GM18520 (cell line): ENCODE measurements at regions not wholly inside any gene's neighbourhood (a gene's known extent, or its start where the extent isn't known, plus 50 kb on each side); places are given as distances from the start of the nearest gene placed in this dataset.
"Not testable (repeated sequence)": the region's sequence is repeated elsewhere in the genome, so short reads cannot be mapped to it uniquely, and the experiment has no call there.

ENCODE experiments used
- ATAC-seq: cut with Tn5 transposase; IDR thresholded peaks from one replicate; pipeline ENCODE4 v1.9.1; 2021; ENCODE audit not compliant: unreplicated experiment

GRCh38 chr12:74328623-74329022 lies 209.0 kb upstream of the ATXN7L3B start:
- no peak for ATAC-seq

GRCh38 chr12:74334780-74335179 lies 202.9 kb upstream of the ATXN7L3B start:
- no peak for ATAC-seq

- ATAC-seq, result no peak
Measured at GRCh38 chr12:74337951-74338350, 199.7 kb upstream of the ATXN7L3B start.

- no peak for ATAC-seq
Measured at GRCh38 chr12:74339211-74339610, 198.4 kb upstream of the ATXN7L3B start.

- no peak for ATAC-seq
Measured at GRCh38 chr12:74349925-74350324, 187.7 kb upstream of the ATXN7L3B start.

GRCh38 chr12:74365178-74365964 lies 172.3 kb upstream of the ATXN7L3B start:
- peak; percentile 54 for ATAC-seq

- ATAC-seq, result no peak
Measured at GRCh38 chr12:74370608-74371216, 166.9 kb upstream of the ATXN7L3B start.

GRCh38 chr12:74379114-74379513 lies 158.5 kb upstream of the ATXN7L3B start:
- ATAC-seq, result no peak

- ATAC-seq, result no peak
Measured at GRCh38 chr12:74381958-74382357, 155.7 kb upstream of the ATXN7L3B start.

- no peak for ATAC-seq
Measured at GRCh38 chr12:74382983-74383382, 154.7 kb upstream of the ATXN7L3B start.

- ATAC-seq, result no peak
Measured at GRCh38 chr12:74391283-74391682, 146.4 kb upstream of the ATXN7L3B start.

GRCh38 chr12:74393272-74393671 lies 144.4 kb upstream of the ATXN7L3B start:
- ATAC-seq, result no peak

- no peak for ATAC-seq
Measured at GRCh38 chr12:74394647-74395046, 143.0 kb upstream of the ATXN7L3B start.

- ATAC-seq, result no peak
Measured at GRCh38 chr12:74401035-74401434, 136.6 kb upstream of the ATXN7L3B start.

GRCh38 chr12:74401966-74402365 lies 135.7 kb upstream of the ATXN7L3B start:
- ATAC-seq, result no peak

- ATAC-seq, result not testable (repeated sequence)
Measured at GRCh38 chr12:74403221-74403470, 134.5 kb upstream of the ATXN7L3B start.

- ATAC-seq, result no peak
Measured at GRCh38 chr12:74408601-74409166, 129.0 kb upstream of the ATXN7L3B start.

- ATAC-seq, result no peak
Measured at GRCh38 chr12:74412606-74413230, 124.9 kb upstream of the ATXN7L3B start.

GRCh38 chr12:74415633-74416032 lies 122.0 kb upstream of the ATXN7L3B start:
- ATAC-seq, result peak; percentile 50

GRCh38 chr12:74418573-74418972 lies 119.1 kb upstream of the ATXN7L3B start:
- no peak for ATAC-seq

GRCh38 chr12:74424778-74425177 lies 112.9 kb upstream of the ATXN7L3B start:
- ATAC-seq, result no peak

- ATAC-seq, result no peak
Measured at GRCh38 chr12:74426091-74426490, 111.5 kb upstream of the ATXN7L3B start.
